ENCODE measurements at regions not wholly inside any gene's neighbourhood (a gene's known extent, or its start where the extent isn't known, plus 50 kb on each side); places are given as distances from the start of the nearest gene placed in this dataset.

DNA sequence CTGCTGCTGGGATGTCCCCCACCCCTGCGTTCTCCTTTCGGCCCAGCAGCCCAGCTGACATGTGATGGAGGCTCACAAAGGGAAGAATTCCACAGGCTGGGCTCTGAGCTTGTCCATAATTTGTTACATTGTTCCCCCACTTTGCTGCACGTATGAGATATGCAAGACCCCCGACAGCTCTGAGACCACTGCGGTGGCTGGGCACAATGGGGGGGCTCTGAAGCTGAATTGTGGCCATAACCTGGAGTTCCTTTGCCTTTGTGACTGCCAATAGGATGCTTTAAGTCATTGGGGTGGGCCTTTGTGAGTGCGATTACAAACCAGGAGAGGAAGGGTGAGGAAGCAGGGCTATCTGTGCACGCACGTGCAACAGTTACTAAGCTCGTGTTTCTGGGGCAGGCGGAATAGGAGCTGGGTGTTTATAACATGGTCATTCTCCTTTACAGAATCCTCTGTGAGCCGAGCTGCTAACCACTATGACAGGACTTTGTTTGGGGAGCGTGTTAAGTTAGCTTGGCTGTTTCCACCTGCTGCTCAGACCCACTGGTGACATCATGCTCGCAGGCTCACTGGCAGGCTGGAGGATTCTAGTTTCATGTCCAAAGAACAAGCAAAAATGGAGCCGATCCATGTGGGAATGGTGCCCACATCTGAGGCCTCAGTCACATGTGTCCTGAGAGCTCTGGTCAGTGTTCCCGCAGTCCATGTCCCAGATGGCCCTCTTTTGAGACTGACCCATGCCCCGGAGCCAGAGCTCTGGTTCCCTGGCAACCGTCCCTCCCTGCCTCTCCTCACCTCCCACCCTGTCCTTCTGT is 208.3 kb upstream of the SALL1 start:
- no peaks in the 10 kb centered on the region for H3K27me3 ChIP-seq (ENCODE audit: control insufficient read depth in 1 of 2, insufficient read depth in 2 of 2, low read length in 2 of 2)
- no peak for DNase-seq
- no peak overlapping the region for H3K27ac ChIP-seq (ENCODE audit: low read depth in 1 of 2, low read length in 2 of 2)
- H3K4me1 ChIP-seq (ENCODE audit: insufficient read depth, low read length): no peaks in the 10 kb centered on the region
- ChIA-PET POLR2A (no interaction called here), CTCF (no interaction called here)
- H3K36me3 ChIP-seq (ENCODE audit: insufficient read depth, low read length): no peaks in the 10 kb centered on the region
- H3K27ac Mint-ChIP-seq: no peak overlapping the region
- TF ChIP-seq, protein P1, sequence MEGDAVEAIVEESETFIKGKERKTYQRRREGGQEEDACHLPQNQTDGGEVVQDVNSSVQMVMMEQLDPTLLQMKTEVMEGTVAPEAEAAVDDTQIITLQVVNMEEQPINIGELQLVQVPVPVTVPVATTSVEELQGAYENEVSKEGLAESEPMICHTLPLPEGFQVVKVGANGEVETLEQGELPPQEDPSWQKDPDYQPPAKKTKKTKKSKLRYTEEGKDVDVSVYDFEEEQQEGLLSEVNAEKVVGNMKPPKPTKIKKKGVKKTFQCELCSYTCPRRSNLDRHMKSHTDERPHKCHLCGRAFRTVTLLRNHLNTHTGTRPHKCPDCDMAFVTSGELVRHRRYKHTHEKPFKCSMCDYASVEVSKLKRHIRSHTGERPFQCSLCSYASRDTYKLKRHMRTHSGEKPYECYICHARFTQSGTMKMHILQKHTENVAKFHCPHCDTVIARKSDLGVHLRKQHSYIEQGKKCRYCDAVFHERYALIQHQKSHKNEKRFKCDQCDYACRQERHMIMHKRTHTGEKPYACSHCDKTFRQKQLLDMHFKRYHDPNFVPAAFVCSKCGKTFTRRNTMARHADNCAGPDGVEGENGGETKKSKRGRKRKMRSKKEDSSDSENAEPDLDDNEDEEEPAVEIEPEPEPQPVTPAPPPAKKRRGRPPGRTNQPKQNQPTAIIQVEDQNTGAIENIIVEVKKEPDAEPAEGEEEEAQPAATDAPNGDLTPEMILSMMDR (IDR thresholded peaks at IDR 0.05): no peak
- ATAC-seq (ENCODE audit: poor library complexity): no peak
- H3K27me3 Mint-ChIP-seq: no peaks in the 10 kb centered on the region
- peaks cover 0 to 11% of the 10 kb centered on the region in 2 experiments for H3K9me3 ChIP-seq (ENCODE audit: control insufficient read depth in 1 of 2, insufficient read depth in 1 of 2, low read length in 2 of 2)
- no peaks in the 10 kb centered on the region for H3K36me3 Mint-ChIP-seq (ENCODE audit: low read depth)
- no peaks in the 10 kb centered on the region for H3K4me1 Mint-ChIP-seq (ENCODE audit: low read depth)
- H3K4me3 ChIP-seq (ENCODE audit: low read length): no peak overlapping the region
- intact Hi-C loops (cut with DNase I, micrococcal nuclease): no loop called here
- H3K4me3 Mint-ChIP-seq: no peak overlapping the region
- H3K9me3 Mint-ChIP-seq: no peaks in the 10 kb centered on the region

DNA sequence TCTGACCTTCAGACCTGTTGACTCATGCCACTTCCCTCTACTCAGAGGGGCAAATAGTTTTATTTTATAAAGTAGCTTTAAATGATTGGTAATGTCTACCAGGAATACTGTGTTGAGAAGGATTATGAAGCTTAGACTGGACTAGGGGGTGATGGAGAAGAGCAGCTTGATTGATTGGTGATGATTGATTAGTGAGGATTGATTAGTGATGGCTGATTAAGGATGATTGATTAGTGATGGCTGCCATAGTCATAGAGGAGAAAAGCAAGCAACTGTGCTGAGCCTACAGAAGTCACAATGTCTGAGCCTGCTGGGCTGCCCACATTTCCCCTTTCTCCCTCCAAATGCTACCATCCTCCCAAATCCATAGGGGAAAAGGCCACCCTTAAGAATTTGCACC is 206.8 kb upstream of the SALL1 start:
- no peak for DNase-seq
- Mint-ChIP-seq H3K4me1 (ENCODE audit: low read depth) (no peaks in the 10 kb centered on the region), H3K36me3 (ENCODE audit: low read depth) (no peaks in the 10 kb centered on the region), H3K27me3 (no peaks in the 10 kb centered on the region), H3K27ac (no peak overlapping the region), H3K4me3 (no peak overlapping the region), H3K9me3 (no peaks in the 10 kb centered on the region)
- Histone ChIP-seq H3K27ac (ENCODE audit: low read depth in 1 of 2, low read length in 2 of 2) (no peak overlapping the region), H3K27me3 (ENCODE audit: control insufficient read depth in 1 of 2, insufficient read depth in 2 of 2, low read length in 2 of 2) (no peaks in the 10 kb centered on the region), H3K4me1 (ENCODE audit: insufficient read depth, low read length) (no peaks in the 10 kb centered on the region), H3K4me3 (ENCODE audit: low read length) (no peak overlapping the region), H3K36me3 (ENCODE audit: insufficient read depth, low read length) (no peaks in the 10 kb centered on the region), H3K9me3 (ENCODE audit: control insufficient read depth in 1 of 2, insufficient read depth in 1 of 2, low read length in 2 of 2) (peaks cover 0 to 11% of the 10 kb centered on the region in 2 experiments)
- TF ChIP-seq, protein P1 (IDR thresholded peaks at IDR 0.05): no peak
- ChIA-PET POLR2A (no interaction called here), CTCF (no interaction called here)
- ATAC-seq (ENCODE audit: poor library complexity): no peak
- intact Hi-C loops (cut with DNase I, micrococcal nuclease): no loop called here

DNA sequence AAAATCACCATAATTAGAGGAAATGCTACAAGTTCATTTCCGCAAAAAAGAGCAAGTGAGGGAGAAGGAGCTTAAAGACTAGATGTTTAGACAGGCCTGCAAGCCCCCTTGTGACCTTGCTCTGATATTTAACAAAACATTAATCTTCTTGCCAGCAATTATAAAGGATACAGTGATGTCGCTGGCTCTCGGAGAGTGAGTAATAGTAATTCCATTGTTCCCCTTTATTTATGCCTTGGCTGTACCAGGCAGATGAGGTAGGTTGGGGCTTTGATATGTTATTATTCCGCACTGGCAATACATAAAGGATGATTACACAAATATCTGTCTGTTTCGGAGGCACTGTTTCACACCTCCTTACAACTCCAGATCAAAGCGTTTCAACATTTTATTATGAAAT is 204.8 kb upstream of the SALL1 start:
- intact Hi-C loops (cut with DNase I, micrococcal nuclease): no loop called here
- H3K4me3 Mint-ChIP-seq: no peak overlapping the region
- DNase-seq: no peak
- H3K4me1 Mint-ChIP-seq (ENCODE audit: low read depth): no peaks in the 10 kb centered on the region
- no peak for ATAC-seq (ENCODE audit: poor library complexity)
- ChIA-PET POLR2A (no interaction called here), CTCF (no interaction called here)
- Histone ChIP-seq H3K4me1 (ENCODE audit: insufficient read depth, low read length) (no peaks in the 10 kb centered on the region), H3K27ac (ENCODE audit: low read depth in 1 of 2, low read length in 2 of 2) (no peak overlapping the region), H3K4me3 (ENCODE audit: low read length) (no peak overlapping the region), H3K27me3 (ENCODE audit: control insufficient read depth in 1 of 2, insufficient read depth in 2 of 2, low read length in 2 of 2) (no peaks in the 10 kb centered on the region), H3K9me3 (ENCODE audit: control insufficient read depth in 1 of 2, insufficient read depth in 1 of 2, low read length in 2 of 2) (peaks cover 0 to 11% of the 10 kb centered on the region in 2 experiments), H3K36me3 (ENCODE audit: insufficient read depth, low read length) (no peaks in the 10 kb centered on the region)
- H3K9me3 Mint-ChIP-seq: no peaks in the 10 kb centered on the region
- no peaks in the 10 kb centered on the region for H3K27me3 Mint-ChIP-seq
- no peaks in the 10 kb centered on the region for H3K36me3 Mint-ChIP-seq (ENCODE audit: low read depth)
- H3K27ac Mint-ChIP-seq: no peak overlapping the region
- TF ChIP-seq, protein P1 (IDR thresholded peaks at IDR 0.05): no peak
